CD4-positive, alpha-beta T cell treated with Interleukin-21 for 1 hour (primary cell): ENCODE measurements at regions not wholly inside any gene's neighbourhood (a gene's known extent, or its start where the extent isn't known, plus 50 kb on each side); places are given as distances from the start of the nearest gene placed in this dataset.

Experiments used
- DNase-seq: peaks from one replicate; pipeline ENCODE4 v3.0.0-alpha.2; 2020

DNA sequence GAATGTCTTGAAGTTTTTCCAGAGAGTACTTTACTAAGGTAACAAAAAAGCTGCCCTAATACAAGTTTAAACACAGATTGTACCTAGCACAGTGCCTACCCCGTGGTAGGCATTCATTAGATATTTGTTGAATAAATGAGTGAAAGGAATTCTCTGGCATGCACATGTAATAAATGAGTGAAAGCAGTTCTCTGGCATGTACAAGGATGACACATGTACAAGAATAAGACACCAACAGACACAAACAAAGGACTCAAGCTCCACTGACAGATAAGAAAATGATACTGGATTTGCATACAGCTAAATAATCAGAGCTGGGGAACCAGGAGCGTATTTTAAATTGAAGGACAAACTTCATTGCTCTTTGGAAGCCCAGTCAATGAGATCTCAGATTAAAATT lies 535.8 kb downstream of the EFNA5 start:
- no peak for DNase-seq

DNA sequence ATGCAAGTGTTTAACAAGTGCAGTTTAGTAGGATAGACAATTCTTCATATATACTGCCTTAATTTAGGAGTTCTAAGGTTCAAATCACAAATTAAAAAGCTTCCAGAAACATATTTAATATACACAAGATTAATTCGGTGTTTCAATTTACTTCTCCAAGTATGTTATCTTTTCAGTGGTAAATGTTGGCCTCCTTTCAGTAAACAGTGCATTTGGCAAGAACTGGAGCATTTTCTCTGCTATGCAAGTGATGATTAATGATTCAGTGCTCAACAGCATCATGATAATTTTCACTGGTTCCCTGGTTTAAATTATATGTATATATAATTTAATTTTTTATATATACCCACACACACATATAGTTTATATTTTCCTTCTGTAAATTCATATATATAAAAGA lies 541.7 kb downstream of the EFNA5 start:
- no peak for DNase-seq

DNA sequence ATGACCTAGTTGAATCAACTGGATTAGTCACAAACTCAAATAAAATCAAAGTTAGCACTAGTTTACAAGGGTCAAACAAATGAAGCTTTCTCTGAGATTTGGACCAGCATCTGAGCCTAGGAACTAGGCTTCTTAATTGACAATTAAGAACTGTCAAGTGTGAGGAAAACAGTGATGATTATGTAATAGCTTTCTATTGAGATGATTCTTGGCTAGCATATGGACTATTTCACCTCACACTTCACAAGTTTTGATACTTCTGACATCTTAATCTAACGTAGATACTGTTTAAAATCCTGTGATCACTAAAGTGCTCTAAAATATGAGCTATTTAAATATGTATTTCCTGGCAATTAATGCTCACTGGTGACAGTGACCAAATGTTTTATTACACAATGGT lies 542.9 kb downstream of the EFNA5 start:
- DNase-seq, result no peak

DNA sequence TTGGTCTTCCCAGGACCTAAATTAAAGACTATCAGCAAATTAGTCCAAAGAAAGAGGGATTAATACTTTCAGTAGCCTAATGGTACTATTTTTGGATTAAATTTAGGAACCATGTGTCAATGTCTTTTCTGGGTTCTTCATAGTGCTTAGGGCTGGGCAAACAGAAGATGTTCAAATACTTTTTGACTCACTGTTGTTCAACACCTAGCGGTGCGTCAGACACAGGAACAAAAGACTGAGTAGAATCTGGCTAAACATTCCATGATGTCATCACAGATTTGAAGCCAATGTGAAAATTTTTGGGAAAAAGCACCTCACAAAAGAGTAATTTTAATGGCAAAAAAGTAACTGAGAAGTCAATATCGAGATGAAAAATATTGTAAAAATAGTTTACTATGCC lies 544.4 kb downstream of the EFNA5 start:
- DNase-seq, result no peak

DNA sequence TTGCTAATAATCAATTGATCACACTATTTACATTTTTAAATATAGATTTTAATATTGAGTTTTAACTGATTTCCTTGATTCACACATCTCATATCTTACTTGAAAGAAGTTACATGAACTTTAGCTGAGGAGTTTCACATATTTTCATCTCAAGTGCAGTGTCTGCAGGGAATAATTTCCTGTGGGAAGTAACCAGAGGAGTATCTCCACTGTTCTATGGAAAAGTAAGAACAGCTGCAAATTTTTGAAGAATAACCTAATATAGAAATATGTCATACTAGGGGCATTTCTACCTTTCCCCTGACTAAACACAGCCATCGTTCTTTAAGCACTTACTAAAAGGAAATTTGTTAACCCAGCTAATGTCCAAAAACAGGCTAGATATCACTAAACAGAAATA lies 546.4 kb downstream of the EFNA5 start:
- DNase-seq, result no peak

DNA sequence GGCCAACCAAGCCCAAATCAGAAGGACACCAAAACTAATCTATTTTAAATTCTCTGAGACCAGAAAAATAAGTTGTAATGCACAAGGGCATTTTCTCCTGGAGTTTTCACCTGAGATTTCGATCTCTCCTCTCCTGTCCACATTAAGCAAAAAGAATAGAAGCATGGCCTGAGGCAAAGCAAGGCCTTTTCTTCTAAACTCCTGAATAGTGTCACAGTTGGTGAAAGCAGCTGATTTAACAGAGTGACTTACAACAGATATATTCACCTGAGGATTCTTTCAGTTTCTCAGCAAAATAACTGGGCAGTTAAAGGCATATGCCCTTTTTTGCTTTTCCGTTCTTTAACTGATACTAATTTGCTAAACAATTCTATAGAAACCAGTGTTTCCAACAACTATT lies 547.7 kb downstream of the EFNA5 start:
- no peak for DNase-seq

DNA sequence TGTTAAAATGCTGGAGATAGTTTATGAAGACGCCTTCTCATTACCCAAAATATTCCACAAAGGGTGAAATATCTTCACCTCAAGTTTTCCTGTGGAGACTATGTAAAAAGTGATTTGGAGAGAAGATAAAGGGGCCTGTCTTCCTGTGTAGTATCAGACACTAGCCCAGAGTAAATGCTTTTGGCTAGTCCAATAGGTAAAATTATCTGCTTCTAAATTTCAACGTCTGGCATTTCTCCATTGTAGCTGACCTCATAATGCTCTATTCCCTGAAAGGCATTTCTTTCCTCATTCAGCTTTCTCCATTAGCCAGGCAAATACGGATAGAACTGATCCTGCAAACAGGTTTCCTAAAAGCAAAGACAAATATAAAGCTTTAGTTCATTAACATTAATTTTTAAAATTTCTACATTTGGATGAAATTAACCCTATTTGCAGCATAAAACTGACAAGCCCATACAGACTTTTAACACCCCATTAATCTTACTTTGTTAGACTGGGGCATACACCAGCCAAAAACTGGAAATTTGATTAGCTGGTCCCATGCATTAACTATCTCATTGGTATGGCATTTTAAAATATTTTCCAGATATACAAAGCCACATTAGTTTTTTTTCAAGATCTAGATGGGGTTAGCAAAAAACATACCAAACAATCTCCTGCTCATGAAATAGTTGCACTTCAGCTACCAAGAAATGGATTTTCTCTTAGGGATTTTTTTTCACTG lies 548.8 kb downstream of the EFNA5 start:
- no peak for DNase-seq

DNA sequence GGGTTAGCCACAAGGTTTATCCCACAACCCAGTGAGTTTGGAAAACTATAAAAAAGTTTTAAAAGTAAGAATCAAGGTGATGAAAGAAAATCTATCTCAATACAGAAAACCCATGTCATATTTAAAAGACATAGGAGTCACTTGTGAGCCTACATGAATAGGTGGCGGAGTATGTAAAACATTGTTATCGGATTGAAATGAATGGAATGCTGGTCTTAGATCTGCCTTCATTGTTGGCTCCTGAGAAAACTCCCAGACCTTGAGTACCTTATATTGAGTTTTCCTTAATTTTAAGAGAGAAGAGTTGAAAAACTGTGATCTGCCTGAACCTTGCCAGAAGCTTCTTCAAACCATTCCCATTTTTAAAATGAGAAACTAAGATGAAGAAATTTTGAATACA lies 551.1 kb downstream of the EFNA5 start:
- DNase-seq, result no peak

DNA sequence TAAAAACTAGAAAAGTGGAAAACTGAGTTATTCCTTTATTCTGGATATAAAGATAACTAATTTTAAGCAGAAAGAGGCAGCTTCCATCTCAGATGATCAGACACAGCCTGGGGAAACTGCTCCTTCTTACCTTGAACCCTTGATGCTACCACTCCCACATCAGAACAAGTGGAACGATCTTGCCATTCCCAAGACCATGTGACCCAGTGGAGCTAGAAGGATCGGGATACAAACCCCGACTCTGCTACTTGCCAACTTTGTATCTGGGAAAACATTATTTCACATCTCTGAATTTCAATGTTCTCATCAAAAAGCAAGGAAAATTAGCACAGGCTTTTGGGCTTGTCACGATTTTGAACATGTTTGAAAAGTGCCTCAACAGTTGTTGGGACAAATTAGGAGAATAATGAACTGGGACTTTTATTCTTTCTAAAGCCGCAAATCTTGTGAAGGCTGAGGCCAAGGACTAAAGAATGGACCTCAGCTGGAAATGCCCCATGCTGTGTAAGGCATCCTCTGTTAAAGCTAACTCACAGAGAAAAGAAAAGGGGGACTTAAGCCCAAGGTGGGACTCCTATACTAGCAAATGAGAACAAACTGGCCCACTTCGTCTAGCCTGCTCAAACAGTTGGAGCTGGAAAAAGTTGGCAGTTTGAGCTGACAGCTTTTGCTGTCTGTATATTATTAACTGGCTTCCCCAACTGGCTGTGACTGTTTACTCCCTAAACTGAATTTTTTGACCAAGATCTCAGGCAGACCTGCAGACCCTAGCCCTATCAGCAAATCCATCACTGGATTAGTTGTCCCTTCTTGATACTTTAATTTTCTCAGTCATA lies 552.3 kb downstream of the EFNA5 start:
- no peak for DNase-seq

DNA sequence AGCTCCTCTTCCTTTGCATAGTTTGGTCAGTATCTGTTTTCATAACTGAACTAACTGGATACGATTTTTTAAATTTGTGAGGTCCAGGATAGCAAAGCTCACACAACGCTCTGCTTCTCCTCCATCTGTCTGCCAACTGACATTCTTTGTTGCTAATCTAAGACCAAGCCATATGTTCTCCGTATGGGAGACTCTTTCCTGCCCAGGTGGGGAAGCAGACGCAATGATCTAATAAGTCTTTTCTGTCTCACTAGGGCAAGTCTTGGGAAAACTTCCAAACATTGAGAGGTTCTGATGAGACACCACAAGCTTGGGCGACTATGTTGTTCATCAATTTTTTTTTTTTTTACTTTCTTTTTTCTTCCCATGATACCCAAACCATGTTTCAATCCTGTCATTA lies 558.5 kb downstream of the EFNA5 start:
- DNase-seq, result no peak

DNA sequence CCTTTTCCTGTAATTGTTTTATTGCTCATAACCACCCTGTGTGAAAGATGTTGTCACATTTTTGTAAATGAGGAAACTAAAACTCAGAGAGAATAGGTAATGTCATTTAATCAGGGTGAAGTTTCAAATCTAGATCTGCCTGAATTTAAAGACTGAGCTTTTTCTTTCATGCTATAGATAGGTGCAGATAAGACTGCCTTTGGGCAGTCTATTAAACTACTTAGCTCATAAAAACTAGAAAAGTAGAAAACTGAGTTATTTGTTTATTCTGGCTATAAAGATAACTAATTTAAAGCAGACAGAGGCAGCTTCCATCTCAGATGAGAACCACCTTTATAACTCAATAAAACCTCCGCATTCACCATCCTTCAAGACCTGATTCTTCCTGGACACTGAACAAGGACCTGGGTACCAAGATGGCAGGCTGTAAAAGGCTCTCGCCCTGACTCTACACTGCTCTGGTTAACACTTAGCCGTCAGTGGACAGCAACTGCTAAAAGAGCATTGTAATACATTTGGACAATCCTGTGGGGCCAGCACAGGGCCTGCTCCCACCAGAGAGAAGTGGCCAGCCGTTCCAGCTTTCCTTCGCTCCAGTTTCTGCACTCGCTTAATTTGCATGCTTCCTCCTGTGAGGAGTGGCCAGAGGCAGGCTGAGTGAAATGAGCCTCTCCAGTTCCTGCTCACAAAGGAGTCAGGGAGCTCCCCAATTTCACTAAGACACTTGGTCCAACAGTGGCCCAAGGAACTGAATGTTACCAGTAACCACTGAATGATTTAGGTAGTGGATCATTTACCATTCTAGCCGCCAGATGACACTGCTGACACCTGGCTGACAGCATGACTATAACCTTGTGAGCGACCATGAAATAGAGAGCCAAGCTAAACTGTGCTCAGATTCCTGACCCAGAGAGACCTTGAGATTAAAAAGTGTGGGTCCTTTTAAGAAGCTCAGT lies 566.4 kb downstream of the EFNA5 start:
- DNase-seq, result no peak

DNA sequence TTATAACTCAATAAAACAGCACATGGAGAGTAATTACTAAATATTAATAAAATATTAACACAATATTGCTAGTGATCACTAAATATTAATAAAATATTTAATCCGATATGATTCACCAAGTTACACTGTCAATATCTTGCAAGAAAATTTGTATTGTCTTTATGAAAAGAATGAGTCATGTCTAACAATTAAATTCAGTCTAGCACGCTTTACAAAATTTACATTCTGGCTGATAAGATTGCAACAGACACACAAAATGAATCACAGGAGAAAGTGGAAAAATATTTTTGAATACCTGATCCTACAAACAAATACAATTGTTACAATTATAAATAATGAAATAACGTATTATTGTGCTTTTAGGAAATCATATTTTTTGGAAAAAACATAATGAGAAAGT lies 567.2 kb downstream of the EFNA5 start:
- DNase-seq, result no peak

DNA sequence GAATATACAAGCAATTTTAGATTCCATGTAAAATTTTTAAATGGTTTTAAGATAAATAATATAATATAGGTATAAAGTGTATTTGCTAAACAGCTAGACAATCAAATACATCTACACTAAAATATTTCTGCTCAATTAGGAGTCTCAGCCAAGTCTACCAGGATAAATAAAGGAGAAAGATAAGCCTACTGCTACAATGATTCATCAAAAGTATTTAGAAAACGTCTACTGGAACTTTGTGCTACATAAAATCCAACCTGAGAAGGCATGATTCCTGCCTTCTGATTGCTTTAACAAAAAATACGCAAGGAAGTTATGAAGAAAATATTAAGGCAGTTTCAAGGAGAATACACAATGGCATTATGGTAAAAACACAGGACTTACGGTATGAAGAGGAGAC lies 570.6 kb downstream of the EFNA5 start:
- no peak for DNase-seq

DNA sequence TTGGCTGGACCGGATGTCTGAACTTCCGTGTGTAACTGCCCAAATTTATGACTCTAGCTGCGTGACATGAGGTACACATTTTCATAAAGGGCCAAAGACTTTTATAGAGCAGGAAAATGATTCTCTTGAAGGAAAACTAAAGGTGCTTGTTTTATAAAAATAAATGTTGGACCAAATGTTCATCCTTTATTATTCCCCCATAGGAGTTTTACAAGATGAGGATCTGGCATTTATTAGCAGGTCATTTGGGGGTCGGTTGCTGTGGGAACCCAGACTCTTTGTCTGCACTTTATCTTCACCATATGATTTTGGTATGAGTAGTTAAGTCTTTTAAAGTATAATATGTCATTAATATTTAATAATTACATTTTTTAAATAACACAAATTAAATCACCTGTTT lies 571.2 kb downstream of the EFNA5 start:
- no peak for DNase-seq

DNA sequence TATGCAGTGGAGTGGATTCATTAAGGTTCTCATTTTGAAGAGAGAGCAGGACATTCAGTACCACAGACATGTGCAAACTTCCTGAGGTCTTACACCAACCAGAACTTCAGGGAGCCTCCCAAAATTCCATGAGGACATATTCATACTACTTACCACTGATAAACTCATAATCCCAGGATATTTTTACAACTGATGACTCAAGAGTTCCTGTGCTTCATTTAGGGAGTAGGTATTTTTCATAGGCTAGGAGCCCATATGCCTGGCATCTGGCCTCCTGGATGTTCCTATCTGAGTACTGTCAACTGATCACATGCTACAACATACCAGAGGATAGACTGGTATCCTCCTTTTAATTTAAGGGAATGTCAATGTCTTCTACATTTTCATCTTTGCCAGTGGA lies 578.0 kb downstream of the EFNA5 start:
- no peak for DNase-seq

DNA sequence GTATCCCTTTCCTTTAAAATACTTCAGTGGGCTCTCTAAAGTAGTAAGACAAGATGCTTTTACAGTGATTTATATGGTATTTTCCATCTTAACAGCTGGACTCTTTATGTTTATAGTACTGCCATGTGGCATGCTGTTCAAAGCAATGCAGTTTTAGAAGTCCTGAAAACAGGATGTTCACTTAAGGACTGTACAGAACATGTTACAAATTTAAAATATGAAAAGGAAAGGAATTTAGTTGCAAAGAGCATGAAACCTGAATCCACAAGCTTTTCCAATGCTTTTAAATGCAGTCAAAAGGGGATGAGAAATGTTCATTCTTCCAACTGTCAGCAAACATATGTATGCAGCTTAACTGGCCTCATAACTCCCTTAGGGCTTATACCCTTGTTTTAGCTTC lies 580.2 kb downstream of the EFNA5 start:
- DNase-seq, result no peak

DNA sequence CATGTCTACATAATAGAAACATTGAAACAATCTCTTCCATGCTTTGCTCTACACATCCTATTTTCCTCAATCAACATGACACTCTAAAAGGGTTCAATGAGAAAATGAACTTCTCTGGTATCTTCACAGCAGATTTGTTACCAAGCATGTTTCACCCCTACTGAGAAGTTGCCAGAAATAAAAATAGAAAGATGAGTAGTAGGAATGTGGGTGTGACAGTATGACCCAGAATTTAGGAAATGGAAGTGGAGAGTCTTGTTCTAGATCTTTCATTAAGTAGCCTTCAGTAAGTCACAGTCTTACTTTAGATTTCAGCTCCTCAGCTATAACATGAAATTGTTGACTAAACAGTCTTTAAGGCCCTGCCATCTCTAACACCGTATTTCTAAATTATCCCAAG lies 581.8 kb downstream of the EFNA5 start:
- DNase-seq, result no peak

DNA sequence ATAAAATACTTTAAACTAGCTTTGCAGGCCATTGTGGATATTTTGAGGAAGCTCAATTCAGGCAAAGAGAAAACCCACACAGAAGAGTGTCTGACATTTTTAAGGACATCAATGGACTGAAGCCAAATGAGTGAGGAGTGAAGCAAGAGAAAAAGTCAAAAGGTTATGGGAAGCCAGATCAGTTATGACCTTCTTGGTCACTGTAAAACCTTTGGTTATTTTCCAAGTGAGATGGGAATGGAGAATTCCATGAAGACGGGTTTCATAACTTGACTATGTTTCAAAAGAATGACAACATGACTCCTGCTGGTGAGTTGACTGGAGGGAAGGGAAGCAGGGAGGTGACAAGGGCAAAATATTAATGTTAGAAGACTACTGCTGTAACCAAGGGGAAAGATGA lies 585.2 kb downstream of the EFNA5 start:
- DNase-seq, result no peak

DNA sequence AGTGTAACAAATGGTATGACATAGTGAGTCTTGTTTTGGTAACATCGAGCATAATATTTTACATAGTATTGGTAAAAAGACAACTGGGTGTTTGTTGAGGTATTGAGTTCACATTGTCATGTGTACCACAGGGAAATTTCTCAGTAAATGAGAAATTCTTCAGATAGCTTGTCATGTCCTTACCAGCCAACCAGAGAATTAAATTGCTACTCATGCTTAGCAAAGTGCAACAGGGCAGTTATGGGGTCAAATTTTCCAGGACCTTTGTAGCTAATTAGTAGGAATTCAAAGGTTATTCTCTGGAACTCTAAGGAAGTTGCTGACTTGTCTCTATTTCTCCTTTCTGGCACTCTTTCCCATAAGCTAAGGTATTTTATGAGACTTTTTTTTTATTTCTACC lies 595.7 kb downstream of the EFNA5 start:
- no peak for DNase-seq

DNA sequence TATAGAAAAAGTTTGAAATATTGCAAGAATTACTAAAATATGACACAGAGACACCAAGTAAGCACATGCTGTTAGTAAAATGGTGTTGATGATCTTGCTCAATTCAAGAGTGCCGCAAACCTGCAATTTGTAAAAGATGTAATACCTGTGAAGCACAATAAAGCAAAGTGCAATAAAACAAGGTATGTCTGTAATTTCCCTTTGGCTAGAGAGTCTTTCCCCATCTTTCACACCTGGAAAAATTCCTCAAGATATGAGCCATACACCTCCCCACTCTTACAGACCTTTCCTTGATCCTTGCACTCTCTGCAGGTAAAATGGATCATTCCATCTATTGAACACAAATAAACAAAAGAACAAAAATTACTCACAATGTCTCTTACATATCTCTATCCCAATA lies 597.8 kb downstream of the EFNA5 start:
- DNase-seq, result no peak

DNA sequence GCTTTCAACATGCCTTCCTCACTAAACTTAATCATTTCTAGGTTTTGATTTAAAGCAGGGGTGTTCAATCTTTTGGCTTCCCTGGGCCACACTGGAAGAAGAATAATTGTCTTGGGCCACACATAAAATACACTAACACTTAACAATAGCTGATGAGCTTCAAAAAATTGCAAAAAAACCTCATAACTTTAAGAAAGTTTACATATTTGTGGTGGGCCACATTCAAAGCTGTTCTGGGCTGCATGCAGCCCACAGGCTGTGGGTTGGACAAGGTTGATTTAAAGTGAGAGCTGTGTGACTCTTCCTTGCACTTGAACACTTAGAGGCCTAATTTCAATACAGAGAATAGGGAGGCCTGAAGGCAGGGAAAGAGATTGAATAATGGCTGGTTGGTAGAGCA lies 598.3 kb downstream of the EFNA5 start:
- DNase-seq, result no peak

DNA sequence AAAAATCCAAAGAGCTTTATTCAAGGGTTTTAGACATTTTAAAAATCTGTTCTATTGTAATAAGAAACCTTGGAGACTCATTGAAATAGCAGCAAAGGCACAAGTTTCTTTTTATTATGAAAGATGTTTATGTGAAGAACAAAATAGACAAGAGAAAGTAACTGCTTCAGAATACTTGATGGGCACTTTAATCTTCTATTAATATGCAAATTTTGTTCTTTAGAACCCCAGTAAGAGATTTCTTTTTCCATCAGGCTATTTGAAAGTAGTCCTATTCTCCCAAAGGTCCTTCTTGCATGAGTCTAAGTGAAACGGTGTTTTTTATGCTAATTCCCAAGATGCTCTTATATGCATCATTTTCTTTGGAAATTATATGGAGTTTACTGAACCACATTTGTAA lies 602.0 kb downstream of the EFNA5 start:
- no peak for DNase-seq

DNA sequence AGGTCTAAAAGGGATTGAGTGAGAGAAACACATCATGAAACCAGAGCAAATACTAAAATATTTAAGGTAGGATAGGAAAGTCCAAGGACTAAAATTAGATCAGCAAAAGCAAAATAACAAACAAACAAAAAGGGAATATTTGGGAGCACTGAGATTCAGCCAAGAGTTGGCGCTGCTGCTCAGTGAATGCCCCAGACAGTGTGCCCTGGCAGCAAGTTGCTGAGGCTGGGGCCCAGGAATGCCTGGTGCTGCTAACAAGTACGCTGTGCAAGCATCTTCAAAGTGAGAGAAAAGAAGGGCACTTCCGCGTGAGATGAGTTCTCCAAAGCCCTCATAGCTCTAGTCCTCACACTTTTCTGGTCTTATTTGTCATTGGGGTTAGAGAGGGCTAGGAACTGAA lies 603.3 kb downstream of the EFNA5 start:
- DNase-seq, result no peak

DNA sequence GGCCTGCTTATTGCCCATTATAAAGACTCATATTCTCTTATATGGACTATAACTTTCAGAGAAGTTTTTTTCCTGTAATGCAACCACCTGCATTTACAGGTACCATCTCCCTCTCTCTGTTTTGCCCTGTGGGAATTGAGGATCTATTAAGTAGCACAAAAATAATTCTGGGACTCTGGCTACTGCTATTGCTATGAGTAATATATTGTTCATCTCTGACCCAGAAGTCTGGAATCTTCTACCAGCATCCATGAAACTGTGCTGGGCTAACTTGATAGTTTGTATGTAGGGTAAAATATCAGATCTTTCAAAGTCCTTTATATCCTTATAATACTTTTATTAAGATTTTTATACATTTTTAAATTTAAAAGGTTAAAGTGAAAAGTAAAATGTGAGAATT lies 607.2 kb downstream of the EFNA5 start:
- no peak for DNase-seq
